HG02943 (cell line): ENCODE measurements at regions not wholly inside any gene's neighbourhood (a gene's known extent, or its start where the extent isn't known, plus 50 kb on each side); places are given as distances from the start of the nearest gene placed in this dataset.
A peak's percentile ranks its signal among the peaks of the same experiment; 100 is the strongest.

ENCODE experiments used
- ATAC-seq: cut with Tn5 transposase; IDR thresholded peaks from one replicate; pipeline ENCODE4 v1.9.1; 2021; ENCODE audit warnings: mild to moderate bottlenecking, low read depth, moderate library complexity; ENCODE audit not compliant: unreplicated experiment

- no peak for ATAC-seq
Observed at GRCh38 chrX:150163221-150163930, 199.7 kb upstream of the MAMLD1 start.

- no peak for ATAC-seq
Observed at GRCh38 chrX:150163956-150164726, 199.0 kb upstream of the MAMLD1 start.

GRCh38 chrX:150164971-150165600 is 198.0 kb upstream of the MAMLD1 start:
- no peak for ATAC-seq

GRCh38 chrX:150165776-150166610 is 197.1 kb upstream of the MAMLD1 start:
- ATAC-seq, result no peak

- ATAC-seq, result no peak
Observed at GRCh38 chrX:150167482-150168324, 195.4 kb upstream of the MAMLD1 start.

GRCh38 chrX:150182161-150182560 is 181.0 kb upstream of the MAMLD1 start:
- ATAC-seq, result no peak

- no peak for ATAC-seq
Observed at GRCh38 chrX:150184491-150184890, 178.6 kb upstream of the MAMLD1 start.

GRCh38 chrX:150185766-150186165 is 177.4 kb upstream of the MAMLD1 start:
- no peak for ATAC-seq

GRCh38 chrX:150192816-150193215 is 170.3 kb upstream of the MAMLD1 start:
- no peak for ATAC-seq

GRCh38 chrX:150196285-150196684 is 166.8 kb upstream of the MAMLD1 start:
- no peak for ATAC-seq

- no peak for ATAC-seq
Observed at GRCh38 chrX:150197388-150197787, 165.7 kb upstream of the MAMLD1 start.

GRCh38 chrX:150198776-150199175 is 164.3 kb upstream of the MAMLD1 start:
- ATAC-seq, result no peak

- ATAC-seq, result no peak
Observed at GRCh38 chrX:150199181-150199580, 163.9 kb upstream of the MAMLD1 start.

GRCh38 chrX:150199803-150200202 is 163.3 kb upstream of the MAMLD1 start:
- no peak for ATAC-seq

- no peak for ATAC-seq
Observed at GRCh38 chrX:150200361-150200760, 162.8 kb upstream of the MAMLD1 start.

- peak; percentile 97 for ATAC-seq
Observed at GRCh38 chrX:150200820-150201287, 162.3 kb upstream of the MAMLD1 start.

- ATAC-seq, result no peak
Observed at GRCh38 chrX:150201391-150201790, 161.7 kb upstream of the MAMLD1 start.

- no peak for ATAC-seq
Observed at GRCh38 chrX:150201841-150202240, 161.3 kb upstream of the MAMLD1 start.

- no peak for ATAC-seq
Observed at GRCh38 chrX:150202641-150203247, 160.4 kb upstream of the MAMLD1 start.
